ENCODE measurements at regions not wholly inside any gene's neighbourhood (a gene's known extent, or its start where the extent isn't known, plus 50 kb on each side); places are given as distances from the start of the nearest gene placed in this dataset.
A peak's percentile ranks its signal among the peaks of the same experiment; 100 is the strongest.
"Not testable (repeated sequence)": the region's sequence is repeated elsewhere in the genome, so short reads cannot be mapped to it uniquely, and the experiment has no call there.

GRCh38 chr9:120338340-120338739 lies 241.6 kb downstream of the CDK5RAP2 start:
- DNase-seq = no peak

DNA sequence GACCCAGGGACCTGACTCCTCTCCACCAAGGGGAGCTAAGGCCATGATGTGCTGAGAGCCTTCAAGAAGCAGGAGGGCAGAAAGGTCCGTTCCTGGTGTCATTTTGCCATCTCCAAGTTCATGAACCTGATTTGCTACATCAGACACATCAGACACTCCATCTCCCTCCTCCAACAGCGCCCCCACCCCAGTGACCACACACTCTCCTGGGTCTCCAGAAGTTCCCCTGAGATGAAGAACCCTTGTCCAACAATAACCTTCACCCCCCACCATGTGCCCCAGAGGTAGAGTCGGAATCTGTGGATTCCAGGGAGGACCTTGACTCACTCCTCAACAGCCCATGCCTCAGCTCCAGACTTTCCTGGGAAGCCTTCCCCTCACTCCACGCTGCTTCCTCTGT lies 242.8 kb downstream of the CDK5RAP2 start:
- no peak for DNase-seq

- DNase-seq = no peak
Measured at GRCh38 chr9:120336753-120337090, 243.2 kb downstream of the CDK5RAP2 start.

DNA sequence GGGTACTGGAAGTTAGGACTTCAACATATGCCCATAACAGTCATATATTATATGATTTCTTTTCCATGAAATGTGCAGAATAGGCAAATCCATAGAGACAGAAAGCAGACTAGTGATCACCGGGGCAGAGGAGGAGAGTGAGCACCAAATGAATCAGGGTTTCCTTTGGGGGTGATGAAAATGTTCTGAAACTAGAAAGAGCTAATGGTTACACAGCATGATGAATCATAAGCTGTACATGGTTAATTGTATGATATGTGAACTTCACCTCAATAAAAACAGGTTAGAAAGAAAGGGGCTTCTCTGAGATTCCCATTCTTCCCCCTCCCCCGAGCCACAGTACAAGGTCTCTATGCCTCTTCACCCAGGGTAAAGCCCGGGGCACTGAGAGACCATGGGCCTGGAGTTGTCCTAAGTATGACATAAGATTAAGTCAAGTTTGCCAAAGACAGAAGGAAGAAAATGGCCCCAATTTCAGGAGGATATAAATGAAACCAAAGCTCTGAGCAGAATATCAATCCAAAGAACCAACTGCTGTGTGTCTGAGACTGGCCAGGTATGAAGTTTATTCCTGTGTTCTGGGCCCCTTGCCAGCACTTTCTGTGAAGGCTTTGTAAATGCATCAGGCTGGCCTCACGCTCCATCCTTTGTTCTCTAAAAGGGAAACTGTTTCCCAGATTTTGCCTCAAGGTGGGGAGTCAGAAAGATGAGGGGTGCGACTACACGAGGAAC lies 243.8 kb downstream of the CDK5RAP2 start:
- peak; percentile 53 for DNase-seq

GRCh38 chr9:120331913-120332312 lies 248.1 kb downstream of the CDK5RAP2 start:
- peak; percentile 26 for DNase-seq

DNA sequence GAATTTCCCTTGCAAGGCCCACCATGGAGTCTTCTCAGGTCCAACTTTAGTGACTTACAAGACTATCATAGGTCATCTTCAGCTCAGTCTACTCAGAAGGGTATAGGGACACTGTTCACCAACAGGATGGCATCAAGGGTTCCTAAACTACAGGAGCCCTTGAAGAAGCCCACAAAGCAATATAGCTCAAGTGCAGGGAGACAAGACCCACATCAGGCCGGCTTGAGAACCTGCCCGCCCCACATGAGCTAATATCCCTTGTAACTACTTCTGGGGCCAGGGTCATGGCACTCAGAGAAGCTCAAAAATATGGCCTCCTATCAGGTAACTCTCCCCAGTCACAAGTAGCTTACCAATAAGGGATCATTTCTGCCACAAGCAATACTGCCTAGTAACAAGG lies 249.9 kb downstream of the CDK5RAP2 start:
- no peak for DNase-seq

GRCh38 chr9:120327322-120327721 lies 252.6 kb downstream of the CDK5RAP2 start:
- no peak for DNase-seq

DNA sequence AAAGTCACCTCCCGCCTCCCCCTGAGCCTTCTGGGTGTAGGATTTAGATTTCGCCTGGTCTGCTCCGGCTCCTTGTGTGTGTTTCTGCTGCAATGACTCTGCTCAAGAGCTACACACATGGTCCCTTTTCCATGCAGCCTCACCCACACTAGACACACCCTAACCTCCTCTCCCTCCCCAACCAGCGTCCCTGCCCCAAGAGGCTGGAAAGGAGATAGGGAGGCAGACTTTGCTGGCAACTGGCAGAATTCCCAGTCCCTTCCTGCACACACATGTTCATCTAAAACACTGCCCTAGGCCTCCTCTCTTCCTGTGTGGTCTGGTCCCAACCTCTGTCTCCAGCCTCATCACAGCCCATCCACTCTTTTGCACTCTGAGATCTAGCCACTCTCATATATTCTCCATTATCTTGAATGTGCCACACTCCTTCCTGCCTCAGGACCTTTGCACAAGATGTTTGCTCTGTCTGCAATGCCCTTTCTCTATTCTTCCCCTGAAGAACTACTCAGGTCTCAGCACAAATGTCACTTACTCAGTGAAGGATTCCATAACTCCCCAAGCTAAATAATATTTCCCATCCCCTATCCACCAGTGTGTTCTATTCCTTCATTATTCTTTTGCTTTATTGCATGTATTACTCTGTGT lies 253.8 kb downstream of the CDK5RAP2 start:
- no peak for DNase-seq

GRCh38 chr9:120324996-120325642 lies 254.8 kb downstream of the CDK5RAP2 start:
- DNase-seq = no peak

- no peak for DNase-seq
Measured at GRCh38 chr9:120324461-120324860, 255.5 kb downstream of the CDK5RAP2 start.

DNA sequence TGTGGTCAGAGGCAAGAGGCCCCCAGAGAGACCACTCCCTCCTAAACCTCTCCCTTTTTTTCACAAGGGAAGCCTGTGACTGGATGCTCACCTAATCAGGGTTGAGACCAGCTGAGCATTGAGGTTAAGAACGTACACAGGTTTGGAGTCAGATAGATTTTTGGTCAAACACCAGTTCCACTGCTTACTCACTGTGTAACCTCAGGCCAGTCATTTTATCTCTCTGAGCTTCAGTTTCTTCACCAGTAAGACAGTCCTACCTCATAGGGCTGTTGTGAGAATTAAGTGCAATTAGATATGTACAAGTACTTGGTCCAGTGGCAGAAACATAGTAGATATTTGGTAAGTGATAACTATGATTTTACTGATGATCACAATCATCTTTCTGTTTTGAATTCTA lies 256.8 kb downstream of the CDK5RAP2 start:
- DNase-seq = no peak

GRCh38 chr9:120319452-120319851 lies 260.5 kb downstream of the CDK5RAP2 start:
- no peak for DNase-seq

DNA sequence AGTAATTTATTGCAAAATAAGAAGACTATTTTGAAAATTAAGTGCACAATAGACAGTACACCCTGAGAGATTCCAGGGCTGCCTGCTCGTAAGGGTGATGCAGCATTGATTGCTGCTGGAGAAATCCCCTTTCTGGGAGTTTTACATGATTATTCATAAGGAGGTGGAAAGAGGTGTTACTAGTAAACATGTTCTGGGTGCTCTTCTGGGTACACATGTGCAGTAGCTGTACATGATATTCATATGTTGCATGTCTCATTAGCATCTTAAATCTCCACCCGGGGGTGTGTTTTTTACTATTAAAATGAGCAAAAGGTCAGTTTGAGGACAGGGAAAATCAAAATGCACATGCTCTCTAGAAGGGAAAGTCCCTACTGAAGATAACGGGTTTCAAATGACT lies 264.8 kb downstream of the CDK5RAP2 start:
- DNase-seq = no peak

DNA sequence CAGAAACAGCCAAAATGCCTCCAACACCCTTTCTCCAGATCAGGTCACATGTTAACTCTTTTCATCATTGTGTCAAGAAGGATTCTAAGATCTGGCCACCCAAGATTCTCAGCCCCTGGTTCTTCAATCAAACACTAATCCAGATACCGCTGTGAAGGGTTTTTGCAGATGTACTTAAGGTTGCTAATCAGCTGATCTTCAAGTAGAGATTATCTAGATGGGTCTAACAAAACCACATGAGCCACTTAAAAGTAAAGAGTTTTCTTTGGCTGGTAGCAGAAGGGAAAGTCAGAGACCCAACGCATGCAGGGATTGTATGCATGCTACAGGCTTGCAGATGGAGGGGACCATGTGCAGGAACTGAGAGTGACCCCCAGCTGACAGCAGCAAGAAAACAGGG lies 267.9 kb downstream of the CDK5RAP2 start:
- no peak for DNase-seq

- no peak for DNase-seq
Measured at GRCh38 chr9:120310035-120310434, 269.9 kb downstream of the CDK5RAP2 start.

DNA sequence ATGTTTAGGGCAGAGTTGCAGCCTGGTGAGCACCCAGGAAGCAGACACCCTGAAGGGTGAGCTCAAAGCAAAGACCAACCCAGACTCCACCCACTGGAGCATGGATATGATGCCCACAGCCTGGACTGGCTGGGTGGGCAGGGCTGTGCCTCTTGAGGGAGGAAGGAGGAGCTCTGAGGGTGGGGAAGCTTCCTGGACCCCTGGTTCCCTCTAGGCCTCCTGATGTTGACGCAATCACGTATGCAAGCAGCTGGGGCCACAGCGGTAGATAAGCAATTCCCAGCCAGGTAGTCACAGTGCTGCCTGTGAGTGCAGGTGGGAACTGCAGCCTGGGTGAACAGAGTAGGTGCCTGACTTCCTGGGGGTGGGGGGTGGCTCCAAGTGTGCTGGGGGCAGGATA lies 271.5 kb downstream of the CDK5RAP2 start:
- no peak for DNase-seq

DNA sequence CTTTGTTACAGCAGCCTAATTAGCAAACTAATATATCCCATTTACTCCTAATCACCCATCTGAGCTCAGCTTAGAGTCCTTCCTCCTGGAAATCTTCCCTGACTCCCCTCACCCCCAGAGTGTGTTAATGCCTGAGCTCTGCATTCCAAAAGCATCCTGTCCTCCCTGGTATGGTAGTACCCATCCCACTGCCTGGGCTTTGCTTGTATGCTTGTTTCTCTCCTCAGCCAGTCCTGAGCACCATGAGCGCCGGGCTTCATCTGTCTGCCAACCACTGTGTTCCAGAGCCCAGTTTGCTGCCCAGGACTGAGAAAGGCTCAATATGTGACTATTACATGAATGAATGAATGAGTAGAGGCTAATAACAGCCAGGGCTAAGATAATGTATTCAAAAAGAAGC lies 272.4 kb downstream of the CDK5RAP2 start:
- no peak for DNase-seq

- DNase-seq = no peak
Measured at GRCh38 chr9:120306561-120306960, 273.4 kb downstream of the CDK5RAP2 start.

DNA sequence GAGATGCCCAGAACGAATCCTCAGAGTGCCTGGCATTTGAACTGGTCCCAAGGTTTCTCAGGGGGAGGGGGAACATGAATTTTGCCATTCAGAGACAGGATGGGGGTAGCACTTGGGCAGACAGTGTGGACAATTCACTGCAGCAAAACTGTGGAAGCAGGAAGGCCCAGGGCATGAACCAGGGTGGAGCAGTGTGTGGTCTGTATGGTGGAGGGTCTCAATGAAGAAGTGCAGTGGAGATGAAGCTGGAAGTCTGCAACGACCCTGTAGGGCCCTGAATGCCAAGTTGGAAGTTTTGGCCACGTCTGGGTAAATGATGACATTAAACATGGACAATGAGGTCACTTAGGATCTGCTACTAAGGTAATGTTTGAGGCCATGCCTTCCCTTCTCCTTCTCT lies 273.9 kb downstream of the CDK5RAP2 start:
- DNase-seq = no peak

DNA sequence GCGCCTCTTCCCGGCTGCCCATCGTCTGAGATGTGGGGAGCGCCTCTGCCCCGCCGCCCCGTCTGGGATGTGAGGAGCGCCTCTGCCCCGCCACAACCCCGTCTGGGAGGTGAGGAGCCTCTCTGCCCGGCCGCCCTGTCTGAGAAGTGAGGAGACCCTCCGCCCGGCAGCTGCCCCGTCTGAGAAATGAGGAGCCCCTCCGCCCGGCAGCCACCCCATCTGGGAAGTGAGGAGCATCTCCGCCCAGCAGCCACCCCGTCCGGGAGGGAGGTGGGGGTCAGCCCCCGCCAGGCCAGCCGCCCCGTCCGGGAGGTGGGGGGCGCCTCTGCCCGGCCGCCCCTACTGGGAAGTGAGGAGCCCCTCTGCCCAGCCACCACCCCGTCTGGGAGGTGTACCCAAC lies 275.1 kb downstream of the CDK5RAP2 start:
- not testable (repeated sequence) for DNase-seq

DNA sequence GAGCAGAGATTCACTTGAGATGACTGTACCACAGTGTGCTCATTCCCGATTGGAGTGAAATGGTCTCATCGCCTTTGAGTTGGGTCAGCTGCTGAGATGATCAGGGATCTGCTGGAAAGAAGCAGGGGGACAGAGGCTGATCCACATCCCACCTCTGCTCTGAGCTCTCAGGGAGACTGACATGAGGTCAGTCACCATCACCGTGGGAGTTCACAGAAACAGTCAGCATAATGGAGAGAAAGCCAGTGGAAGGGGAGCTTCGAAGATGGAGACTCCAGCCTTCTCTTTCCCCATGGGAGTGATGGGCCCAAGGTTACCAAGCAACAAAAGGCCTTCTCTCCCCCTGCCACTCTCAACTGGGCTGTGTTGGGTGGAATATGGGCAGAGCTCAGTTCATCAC lies 276.4 kb downstream of the CDK5RAP2 start:
- no peak for DNase-seq

DNA sequence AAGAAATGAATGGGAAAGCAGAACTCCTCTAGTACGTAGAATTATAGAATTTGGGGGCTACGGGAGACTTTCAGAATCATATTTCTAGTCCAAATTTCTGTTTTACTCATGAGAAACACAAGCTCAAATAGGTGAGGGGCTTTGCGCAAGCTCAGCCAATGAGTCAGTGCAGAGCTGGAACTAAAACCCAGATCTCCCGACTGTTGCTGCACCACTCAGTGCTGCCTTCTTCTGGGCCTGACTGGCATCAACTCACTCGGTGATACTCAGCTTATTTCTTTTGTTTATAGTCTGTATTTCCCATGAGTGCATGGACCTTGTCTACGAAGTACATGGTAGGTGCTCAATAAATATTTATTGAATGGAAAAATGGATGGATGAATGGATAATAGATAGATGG lies 280.2 kb downstream of the CDK5RAP2 start:
- no peak for DNase-seq

- DNase-seq = no peak
Measured at GRCh38 chr9:120294003-120294402, 286.0 kb downstream of the CDK5RAP2 start.

DNA sequence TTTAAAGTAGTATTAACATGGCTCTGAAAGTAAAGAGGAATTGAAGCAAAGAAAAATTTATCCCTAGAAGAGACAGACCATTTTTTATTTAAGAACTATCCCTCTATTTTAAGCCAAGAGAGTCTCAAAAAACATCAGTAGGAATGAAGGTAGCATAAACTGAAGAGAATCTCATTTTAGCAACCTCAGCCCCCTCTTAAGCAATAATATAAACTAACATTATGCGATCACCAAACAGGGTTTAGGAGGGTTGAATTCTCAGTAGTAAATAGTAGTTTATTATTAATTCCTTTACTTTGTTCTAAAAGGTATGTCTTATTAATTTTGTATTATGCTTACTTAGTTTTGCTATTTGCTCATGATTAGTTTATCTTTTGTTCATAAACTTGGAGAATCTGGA lies 287.4 kb downstream of the CDK5RAP2 start:
- no peak for DNase-seq

DNA sequence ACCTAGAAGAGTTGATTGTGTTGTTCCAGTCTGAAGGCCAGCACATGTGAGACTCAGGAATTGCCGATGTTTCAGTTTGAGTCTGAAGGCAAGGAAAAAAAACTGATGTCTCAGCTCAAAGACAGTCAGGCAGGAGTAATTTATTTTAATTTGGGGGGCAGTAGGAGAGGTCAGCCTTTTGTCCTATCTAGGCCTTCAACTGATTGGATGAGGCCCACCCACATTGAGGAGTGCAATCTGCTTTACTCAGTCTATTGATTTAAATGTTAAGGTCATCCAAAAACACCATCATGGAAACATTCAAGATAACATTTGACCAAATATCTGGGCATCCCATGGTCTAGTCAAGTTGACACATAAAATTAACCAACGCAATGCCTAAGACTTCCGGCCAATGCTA lies 288.9 kb downstream of the CDK5RAP2 start:
- DNase-seq = no peak

All from fibroblast of skin of right quadriceps (primary cell).